HG02798 (cell line): ENCODE measurements at regions not wholly inside any gene's neighbourhood (a gene's known extent, or its start where the extent isn't known, plus 50 kb on each side); places are given as distances from the start of the nearest gene placed in this dataset.
"Not testable (repeated sequence)": the region's sequence is repeated elsewhere in the genome, so short reads cannot be mapped to it uniquely, and the experiment has no call there.

Experiments used
- ATAC-seq: cut with Tn5 transposase; IDR thresholded peaks from one replicate; pipeline ENCODE4 v1.9.1; 2021; ENCODE audit warnings: mild to moderate bottlenecking; ENCODE audit not compliant: unreplicated experiment, poor library complexity

DNA sequence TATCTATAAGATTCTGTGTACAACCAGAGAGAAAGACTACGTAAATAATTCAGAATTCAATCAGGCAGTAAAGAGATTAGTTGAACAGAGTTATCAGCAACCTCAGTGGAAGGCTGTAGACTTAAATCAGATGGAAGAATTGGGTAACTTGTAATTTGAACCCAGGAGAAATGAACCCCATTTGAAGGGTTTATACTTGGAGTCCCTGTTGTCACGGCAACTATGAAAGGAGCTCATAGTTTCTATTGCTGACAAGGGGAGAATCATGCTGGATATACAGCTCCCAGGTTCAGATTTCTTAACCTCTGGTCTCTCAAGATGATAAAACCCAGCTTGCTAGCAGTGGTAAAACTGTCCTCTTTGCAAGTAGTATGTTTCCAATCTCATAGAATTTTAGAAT lies 54.4 kb upstream of the BMP4 start:
- no peak for ATAC-seq

DNA sequence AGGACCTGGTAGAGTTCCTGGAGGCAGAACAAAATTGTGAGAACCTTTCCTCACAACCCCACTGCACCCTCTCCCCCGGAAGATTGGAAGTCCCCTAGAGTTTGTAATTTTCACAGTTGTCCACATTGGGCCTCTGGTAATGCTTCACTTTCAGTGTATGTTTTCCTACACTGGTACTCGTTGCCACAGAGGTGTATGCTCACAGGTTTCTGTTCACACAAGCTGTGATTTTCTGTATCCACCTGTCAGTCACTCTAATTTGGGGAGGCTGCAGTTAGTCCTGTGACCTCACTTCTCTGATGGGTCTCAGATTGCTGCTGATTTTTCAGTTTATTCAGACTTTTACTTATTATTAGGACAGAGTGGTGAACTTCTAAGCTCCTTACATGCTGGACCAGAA lies 66.4 kb upstream of the BMP4 start:
- ATAC-seq = peak; percentile 63

GRCh38 chr14:54025661-54026060 lies 69.0 kb upstream of the BMP4 start:
- no peak for ATAC-seq

DNA sequence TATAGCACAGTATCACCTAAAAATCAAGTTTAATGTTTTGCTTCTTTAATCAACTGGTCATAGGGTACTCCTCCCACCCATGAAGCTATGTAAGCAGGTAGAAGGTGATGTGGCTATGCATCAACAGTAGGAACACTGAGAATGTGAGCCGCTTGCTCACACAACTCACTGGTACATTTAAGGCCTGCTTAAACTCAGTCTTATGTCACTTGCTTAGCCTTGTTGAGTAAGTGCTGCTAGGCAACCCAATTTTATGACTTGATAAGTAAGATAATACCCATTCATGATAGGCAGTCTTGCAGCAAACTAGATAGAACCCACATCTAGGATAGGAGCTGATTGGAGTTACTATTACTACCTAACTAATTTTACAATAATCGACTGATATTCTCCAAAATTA lies 70.0 kb upstream of the BMP4 start:
- no peak for ATAC-seq

GRCh38 chr14:54030996-54031395 lies 74.4 kb upstream of the BMP4 start:
- not testable (repeated sequence) for ATAC-seq

- not testable (repeated sequence) for ATAC-seq
Observed at GRCh38 chr14:54033285-54033684, 76.7 kb upstream of the BMP4 start.

GRCh38 chr14:54038724-54039123 lies 82.1 kb upstream of the BMP4 start:
- ATAC-seq = no peak

DNA sequence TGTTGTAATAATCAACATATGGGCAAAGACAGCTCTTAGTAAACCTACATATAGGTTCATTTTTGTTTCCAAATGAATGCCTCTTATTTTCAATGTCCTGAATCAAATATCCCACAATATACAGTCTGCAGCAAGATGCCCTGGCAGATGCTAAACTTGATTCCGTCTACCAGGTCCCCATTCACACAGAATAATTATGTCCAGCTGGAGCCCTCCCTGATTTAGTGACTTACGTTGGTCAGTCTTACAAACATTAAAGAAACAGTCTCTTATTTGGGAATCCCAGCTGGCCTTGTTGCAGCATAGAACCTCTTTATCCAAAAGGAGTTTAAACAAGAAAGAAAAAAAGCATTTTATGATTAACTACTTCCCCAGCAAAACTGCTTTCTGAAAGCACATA lies 82.7 kb upstream of the BMP4 start:
- ATAC-seq = no peak

DNA sequence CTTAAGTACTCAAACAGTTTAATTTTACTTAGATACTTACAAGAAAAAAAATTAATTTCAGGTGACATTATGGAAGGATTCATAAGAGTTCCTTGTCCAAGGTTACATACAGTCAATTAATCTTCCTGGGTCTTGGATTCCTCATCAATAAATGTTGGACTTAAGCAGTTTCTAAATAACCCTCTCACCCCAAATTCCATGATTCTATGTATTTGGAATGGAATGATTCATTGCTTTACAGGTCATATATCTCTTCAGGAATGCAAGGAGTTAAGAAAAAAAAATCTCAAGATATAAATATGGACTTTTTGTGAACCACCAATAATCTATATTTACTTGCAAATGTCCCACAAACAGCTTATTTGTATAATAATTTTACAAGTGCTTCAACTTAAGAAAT lies 84.2 kb upstream of the BMP4 start:
- no peak for ATAC-seq

DNA sequence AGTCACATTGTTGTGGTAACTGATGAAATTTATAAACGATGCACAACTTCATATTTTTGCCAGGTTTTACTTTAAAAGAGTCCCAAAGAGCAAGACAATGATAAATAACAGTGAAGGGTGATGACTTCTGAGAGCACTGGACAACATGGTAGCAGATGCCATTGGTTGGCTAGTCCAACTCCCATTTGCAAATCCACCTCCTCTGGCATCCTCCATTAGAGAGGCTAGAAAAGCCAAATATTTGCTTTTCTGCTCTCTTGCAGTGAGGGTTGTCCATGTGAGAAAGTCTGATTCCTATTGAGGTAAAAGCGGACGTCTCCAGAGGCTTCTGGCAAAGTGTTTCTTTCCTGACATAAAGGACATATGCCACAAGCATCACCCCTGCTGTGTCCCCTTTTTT lies 89.6 kb upstream of the BMP4 start:
- ATAC-seq = no peak

DNA sequence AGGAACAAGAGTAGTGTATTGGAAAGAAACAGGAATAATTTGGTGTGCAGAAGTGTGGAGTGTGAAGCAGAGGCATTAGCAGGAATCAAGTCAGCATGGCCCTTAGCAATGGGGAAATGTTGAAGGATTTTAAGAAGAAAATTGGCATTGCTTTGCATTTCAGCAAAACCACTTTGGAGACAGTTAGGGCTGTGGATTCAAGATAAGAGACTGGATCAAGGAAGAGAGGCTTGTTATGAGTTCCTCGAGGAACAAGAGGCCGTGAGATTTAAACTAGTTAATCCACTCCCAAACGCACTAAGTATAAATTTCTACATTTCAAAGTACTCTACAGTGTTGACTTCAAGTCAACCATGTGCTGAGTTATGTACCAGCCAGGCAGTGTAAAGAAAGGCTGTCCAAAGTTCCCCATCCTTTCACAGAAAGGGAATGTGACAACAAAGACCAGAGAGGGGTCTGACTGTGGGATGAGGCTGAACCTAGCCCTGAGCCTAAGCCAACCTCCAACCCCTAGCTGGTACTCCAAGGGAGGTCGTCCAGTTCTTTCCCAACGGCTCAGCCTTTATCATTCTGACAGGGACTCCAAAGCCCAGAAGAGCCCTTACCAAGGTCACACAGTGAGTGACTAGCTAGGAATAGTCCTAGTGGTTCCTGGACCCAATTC lies 91.2 kb upstream of the BMP4 start:
- no peak for ATAC-seq

GRCh38 chr14:54048311-54048710 lies 91.7 kb upstream of the BMP4 start:
- ATAC-seq = no peak

DNA sequence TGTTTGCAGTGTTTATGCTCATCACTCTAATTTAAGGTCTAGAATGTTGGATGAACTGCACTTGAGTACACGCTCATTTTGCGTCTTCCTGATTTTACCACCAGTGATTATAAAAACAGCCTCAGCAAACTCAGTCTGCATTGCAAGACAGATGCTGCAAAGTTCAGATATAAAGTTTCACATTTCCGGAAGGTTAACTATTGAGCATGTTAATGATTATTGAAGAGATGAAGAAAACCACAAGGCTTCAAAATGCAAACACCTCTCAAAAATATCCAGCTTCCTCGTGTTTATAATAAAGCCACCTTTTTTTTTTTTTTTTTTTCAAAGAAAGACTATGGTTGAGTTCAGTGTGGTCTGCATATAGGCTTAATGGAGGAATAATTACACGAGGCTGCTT lies 92.1 kb upstream of the BMP4 start:
- no peak for ATAC-seq

- no peak for ATAC-seq
Observed at GRCh38 chr14:54050759-54051158, 94.1 kb upstream of the BMP4 start.

DNA sequence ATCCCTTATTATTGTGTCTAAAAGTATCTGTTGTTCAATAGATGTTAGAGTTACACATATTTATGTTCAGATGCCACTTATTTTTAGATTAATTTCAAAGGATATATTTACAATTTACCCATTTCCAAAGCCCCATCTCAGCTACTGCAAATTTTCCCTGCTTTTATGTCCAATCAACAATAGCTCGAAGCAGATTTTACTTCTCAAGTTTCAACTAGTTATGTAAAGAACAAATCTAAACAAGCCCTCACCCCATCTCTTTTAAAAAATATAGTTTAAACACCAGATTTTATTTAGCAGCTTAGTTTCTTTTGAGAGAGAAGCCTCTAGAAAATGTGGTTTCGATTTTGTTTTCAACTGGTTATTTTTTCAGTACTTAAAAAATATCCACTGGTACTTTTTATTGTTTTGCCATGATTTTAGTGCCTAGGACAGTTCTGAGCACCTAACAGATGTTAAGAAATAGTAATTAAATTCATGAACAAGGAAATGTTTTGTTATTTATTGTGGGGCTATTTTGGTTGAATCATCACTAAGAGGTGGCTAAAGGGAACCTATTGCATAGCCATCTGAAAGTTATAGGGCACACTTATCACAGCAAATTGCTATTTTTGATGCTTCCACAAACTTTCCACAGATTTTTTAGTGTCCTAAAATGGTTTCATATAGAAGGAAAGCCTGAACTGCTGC lies 96.2 kb upstream of the BMP4 start:
- ATAC-seq = no peak

DNA sequence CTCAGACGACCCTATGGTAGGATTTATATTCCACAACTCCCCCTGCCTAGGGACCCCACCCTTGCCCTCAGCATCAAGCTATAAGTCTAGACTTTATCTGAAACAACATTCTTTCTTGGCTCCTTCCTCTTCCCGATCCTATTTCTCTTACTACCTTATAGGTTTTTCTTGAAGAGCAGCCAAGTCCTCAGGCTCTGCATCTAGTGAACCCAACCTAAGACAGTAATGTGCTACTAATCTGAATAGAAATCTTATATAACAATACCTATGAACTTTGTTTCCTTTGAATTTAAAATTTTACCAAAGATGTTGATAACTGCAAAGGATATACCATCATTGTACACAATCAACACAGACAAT lies 96.7 kb upstream of the BMP4 start:
- no peak for ATAC-seq

GRCh38 chr14:54058505-54058904 lies 101.9 kb upstream of the BMP4 start:
- ATAC-seq = no peak

GRCh38 chr14:54083549-54084239 lies 127.1 kb upstream of the BMP4 start:
- ATAC-seq = no peak

DNA sequence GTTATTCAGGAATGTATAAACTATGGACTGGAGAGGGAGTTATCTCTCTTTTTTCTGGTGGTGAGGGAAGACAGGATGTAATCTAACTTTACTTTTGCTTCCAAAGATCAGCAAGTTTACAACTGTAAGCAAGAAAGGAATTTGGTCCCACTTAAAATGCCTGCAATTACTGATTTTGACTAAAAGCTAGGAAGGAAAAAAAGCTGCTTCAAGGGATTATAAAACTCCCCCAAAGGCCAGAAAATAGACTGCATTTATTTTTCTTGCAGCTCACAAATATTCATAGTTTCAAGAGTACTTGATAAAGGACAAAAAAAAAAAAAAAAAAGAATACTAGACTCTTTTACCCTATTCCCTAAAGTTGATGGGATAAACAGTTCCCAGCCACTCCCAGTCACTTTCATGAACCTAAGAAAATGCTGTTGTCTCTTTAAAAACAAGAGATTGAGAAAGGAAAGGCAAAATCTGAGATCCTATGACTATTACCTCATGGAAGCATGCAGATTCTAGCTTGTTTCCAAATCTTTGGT lies 128.7 kb upstream of the BMP4 start:
- ATAC-seq = no peak

GRCh38 chr14:54085841-54086240 lies 129.2 kb upstream of the BMP4 start:
- ATAC-seq = no peak

DNA sequence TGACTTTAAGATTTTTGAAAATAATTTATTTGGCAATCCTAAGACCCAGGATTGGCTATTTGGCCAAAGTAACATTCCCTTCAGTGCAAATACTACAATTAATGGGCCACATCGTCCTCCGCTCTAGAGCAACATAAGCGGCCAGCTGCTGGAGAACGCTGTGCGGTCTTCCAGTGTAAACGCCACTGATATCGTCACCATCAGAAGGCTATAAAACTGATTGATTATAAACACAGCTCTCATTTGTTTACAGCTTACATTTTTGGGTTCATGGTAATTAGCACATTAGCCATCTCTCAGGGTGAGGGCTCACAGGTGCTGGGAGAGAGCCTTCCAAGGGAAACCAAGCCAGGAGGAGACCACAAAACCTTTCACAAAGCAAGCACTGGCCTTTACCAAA lies 130.1 kb upstream of the BMP4 start:
- ATAC-seq = no peak

GRCh38 chr14:54087376-54087775 lies 130.8 kb upstream of the BMP4 start:
- no peak for ATAC-seq
